Pancreas (tissue), 10 donors: ENCODE measurements at regions not wholly inside any gene's neighbourhood (a gene's known extent, or its start where the extent isn't known, plus 50 kb on each side); places are given as distances from the start of the nearest gene placed in this dataset.

Source experiments
- ATAC-seq, 4 donors: fragments of 200-7000 bp; cut with Tn5 transposase; one replicate each; pipeline versions ENCODE4 v1.8.0 to v1.9.1; 2020; ENCODE audit warnings: mild to moderate bottlenecking in 4 of 4, moderate library complexity in 4 of 4
- DNase-seq, 6 donors: peaks; one replicate each; pipeline ENCODE4 v3.0.0-alpha.2; 2020
- FAIRE-seq: peaks from 2 replicates; lab custom pipeline; 2012; peaks lifted over from hg19 to GRCh38; lab: Jason Lieb, UNC
- H3K27ac ChIP-seq, 4 donors: fragments of 200-600 bp; sonication (generic); 1 replicate in 3 of 4; 2 replicates in 1 of 4; pipeline versions ENCODE4 v1.5.0 to v1.8.0; 2020
- H3K27me3 ChIP-seq, 4 donors: fragments of 200-600 bp; one replicate each; pipeline ENCODE4 v1.8.0; 2021
- H3K36me3 ChIP-seq, 3 donors: fragments of 200-600 bp; sonication (generic) in 1 of 3; one replicate each; pipeline versions ENCODE4 v1.5.0 to v1.8.0; 2020 to 2021
- H3K4me1 ChIP-seq, 3 donors: fragments of 200-600 bp; one replicate each; pipeline ENCODE4 v1.8.0; 2021
- H3K4me3 ChIP-seq, 4 donors: fragments of 200-600 bp; sonication (generic) in 2 of 4; one replicate each; pipeline versions ENCODE4 v1.5.0 to v1.8.0; 2020 to 2021
- H3K9me3 ChIP-seq, 4 donors: fragments of 200-600 bp; one replicate each; pipeline ENCODE4 v1.8.0; 2021
- WGBS, 2 donors: extraction: QIAGEN DNeasy Blood & Tissue Kit; methylation state at CpG; one replicate each; pipeline ENCODE4 v1.1.7; 2013; 5-methylcytosine and 5-hydroxymethylcytosine counted together
- intact Hi-C, 3 donors: fragments of 100-400 bp; cut with DNase I; formaldehyde crosslinking; loops; one replicate each; pipeline versions ENCODE4 v1.11.1 to v1.14.2; 2022
- TF ChIP-seq, protein P1 (sequence below), 4 donors: fragments of 200-600 bp; sonication (generic) in 3 of 4; IDR thresholded peaks; one replicate each; pipeline versions ENCODE4 v1.5.0 to v1.8.0; 2021; ENCODE audit warnings: antibody characterized with exemption in 4 of 4
- donor health status: healthy with polysubstance abuse.
- donor health status: DM: no; HTN: no; CAD: no; lungs with moderate emphysema.
- donor health status: DM: no; HTN: no; CAD: no.
- donor health status: control.
- donor health status: control.
- donor health status: Bipolar disorder and iron deficiency.
- donor health status: DM: yes; HTN: yes; CAD: no.
- donor health status: DM: no; HTN: no; CAD: no.
- donor health status: DM: no; HTN: no; CAD: no.
- donor health status: DM: yes; HTN: yes; CAD: no.

DNA sequence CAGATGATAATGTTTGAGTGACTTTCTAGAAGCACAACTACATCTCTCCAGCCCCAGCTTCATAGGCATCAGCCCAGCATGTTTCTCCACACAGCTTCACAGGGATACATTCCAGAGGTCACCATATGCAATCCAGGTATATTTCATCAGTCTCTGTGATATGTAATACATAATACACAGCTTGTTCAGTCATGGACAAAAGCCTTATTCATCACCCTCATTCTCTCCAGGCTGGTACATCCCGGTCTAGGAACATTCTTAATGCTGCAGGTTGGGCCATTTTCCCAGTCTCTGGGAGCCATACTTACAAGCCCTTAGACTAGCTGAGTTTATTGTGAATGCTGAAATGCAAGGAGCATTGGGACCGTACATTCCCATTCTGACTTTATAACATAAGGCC is 169.4 kb downstream of the TMEM200A start:
- ATAC-seq (no peak), DNase-seq (no peak), FAIRE-seq (no peak)
- TF ChIP-seq, protein P1, sequence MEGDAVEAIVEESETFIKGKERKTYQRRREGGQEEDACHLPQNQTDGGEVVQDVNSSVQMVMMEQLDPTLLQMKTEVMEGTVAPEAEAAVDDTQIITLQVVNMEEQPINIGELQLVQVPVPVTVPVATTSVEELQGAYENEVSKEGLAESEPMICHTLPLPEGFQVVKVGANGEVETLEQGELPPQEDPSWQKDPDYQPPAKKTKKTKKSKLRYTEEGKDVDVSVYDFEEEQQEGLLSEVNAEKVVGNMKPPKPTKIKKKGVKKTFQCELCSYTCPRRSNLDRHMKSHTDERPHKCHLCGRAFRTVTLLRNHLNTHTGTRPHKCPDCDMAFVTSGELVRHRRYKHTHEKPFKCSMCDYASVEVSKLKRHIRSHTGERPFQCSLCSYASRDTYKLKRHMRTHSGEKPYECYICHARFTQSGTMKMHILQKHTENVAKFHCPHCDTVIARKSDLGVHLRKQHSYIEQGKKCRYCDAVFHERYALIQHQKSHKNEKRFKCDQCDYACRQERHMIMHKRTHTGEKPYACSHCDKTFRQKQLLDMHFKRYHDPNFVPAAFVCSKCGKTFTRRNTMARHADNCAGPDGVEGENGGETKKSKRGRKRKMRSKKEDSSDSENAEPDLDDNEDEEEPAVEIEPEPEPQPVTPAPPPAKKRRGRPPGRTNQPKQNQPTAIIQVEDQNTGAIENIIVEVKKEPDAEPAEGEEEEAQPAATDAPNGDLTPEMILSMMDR (IDR thresholded peaks at IDR 0.05) = no peak
- 70 to 76% methylated on average over 2 of the region's 2 CpGs for WGBS, 2 donors
- Histone ChIP-seq H3K27me3 (no peaks in the 10 kb centered on the region), H3K27ac (no peak overlapping the region), H3K36me3 (no peaks in the 10 kb centered on the region), H3K9me3 (no peaks in the 10 kb centered on the region), H3K4me3 (no peak overlapping the region), H3K4me1 (no peaks in the 10 kb centered on the region)
- intact Hi-C loops = no loop called here

DNA sequence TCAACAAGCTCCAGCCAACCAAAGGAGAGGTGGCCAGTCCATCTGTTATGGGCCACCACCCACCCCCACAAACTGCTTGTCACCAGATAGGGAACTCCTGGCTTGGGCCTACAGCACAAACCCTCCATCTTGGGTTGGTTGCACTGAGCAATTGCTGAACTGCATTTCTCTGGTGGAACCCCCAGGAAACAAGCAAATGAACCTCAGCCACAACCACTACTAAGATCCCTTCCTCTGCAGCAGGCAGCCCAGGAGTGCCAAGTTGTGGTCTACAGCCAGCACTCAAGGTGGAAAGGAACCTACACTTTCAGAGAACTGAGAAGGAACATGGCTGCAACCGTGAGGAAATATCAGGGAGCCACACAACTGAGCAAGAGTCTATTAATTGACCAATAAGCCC is 171.6 kb downstream of the TMEM200A start:
- no peak overlapping the region for H3K4me3 ChIP-seq
- H3K27ac ChIP-seq = no peak overlapping the region
- H3K36me3 ChIP-seq = no peaks in the 10 kb centered on the region
- FAIRE-seq (no peak), DNase-seq (no peak), ATAC-seq (no peak)
- H3K27me3 ChIP-seq = no peaks in the 10 kb centered on the region
- intact Hi-C loops = no loop called here
- no peaks in the 10 kb centered on the region for H3K9me3 ChIP-seq
- TF ChIP-seq, protein P1 (IDR thresholded peaks at IDR 0.05) = no peak
- H3K4me1 ChIP-seq = no peaks in the 10 kb centered on the region
- 57 to 89% methylated on average over 1 of the region's 1 CpG for WGBS, 2 donors

DNA sequence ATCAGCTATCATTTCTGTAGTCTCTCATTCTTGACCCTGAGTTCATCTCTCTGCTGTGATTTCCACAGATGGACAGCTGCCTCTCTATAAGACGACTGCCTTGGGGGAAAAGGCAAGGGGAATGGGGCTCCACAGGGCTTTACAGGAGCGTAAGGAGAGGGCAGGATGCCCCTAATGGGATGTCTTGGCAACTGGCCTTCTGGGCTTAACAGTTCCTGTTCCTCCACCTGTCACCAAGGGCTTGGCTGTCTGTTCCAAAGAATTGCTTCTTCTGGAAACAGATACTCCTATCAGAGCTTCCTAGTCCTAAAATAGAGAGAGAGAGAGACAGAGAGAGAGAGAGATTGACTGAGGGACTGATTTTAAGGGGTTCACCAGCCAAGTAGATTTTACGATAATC is 181.9 kb downstream of the TMEM200A start:
- H3K27ac ChIP-seq = no peak overlapping the region
- ATAC-seq (no peak), FAIRE-seq (no peak), DNase-seq (no peak)
- H3K4me3 ChIP-seq = no peak overlapping the region
- H3K36me3 ChIP-seq = no peaks in the 10 kb centered on the region
- no peaks in the 10 kb centered on the region for H3K9me3 ChIP-seq
- no peaks in the 10 kb centered on the region for H3K4me1 ChIP-seq
- 35 to 53% methylated on average over 3 of the region's 3 CpGs for WGBS, 2 donors
- intact Hi-C loops = no loop called here
- TF ChIP-seq, protein P1 (IDR thresholded peaks at IDR 0.05) = no peak
- no peaks in the 10 kb centered on the region for H3K27me3 ChIP-seq

DNA sequence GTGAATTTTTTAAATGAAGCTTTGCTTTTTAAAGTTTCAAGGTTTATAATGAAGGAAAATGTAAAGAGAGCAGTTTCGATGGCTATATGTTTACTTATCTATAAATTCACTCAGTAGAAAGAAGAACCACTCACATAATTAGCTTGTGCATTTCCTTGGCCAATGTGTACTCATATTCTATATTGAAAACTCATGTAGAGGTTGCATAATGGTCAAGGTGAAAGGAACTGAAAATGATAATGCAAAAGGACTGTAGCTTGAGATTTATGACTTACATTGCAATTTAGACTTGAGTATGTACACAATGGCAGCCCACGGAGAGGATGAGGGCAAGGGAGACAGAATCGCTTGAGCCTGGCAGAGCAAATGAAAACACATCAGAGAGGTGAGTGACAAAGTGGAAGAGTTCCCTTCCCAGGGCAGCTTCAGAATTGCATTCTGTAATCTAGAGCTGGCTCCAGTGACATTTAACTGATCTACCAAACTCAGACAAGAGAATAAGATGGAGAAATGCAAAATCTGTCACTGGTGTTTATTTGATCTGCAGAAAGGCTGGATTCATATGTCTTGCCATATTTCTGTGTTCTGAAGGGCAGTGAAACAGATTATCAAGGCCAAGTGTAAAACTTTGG is 191.8 kb downstream of the TMEM200A start:
- intact Hi-C loops = no loop called here
- H3K27ac ChIP-seq = no peak overlapping the region
- H3K4me3 ChIP-seq = no peak overlapping the region
- WGBS, 2 donors = 48 to 56% methylated on average over 3 of the region's 3 CpGs
- TF ChIP-seq, protein P1 (IDR thresholded peaks at IDR 0.05) = no peak
- no peaks in the 10 kb centered on the region for H3K9me3 ChIP-seq
- no peaks in the 10 kb centered on the region for H3K27me3 ChIP-seq
- DNase-seq (no peak), ATAC-seq (no peak), FAIRE-seq (no peak)
- H3K4me1 ChIP-seq = no peaks in the 10 kb centered on the region
- no peaks in the 10 kb centered on the region for H3K36me3 ChIP-seq

DNA sequence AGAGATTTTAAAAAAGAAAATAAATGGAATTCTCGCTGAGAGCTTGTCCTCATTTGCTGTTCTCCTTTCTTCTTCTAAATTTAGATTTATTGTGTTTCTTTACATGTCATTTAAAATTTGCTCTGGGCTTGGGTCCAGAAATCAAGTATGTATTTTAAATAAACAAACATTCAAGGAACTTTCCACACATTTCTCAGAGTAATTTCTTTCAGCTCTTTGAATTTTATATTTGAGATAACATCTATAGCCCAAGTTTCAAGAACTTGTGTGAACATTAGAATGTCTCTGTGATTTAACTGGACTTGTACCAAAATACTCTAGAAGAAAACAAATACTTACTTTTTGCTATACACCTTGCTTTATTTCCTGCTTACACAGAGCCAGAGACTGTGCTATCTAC is 192.3 kb downstream of the TMEM200A start:
- H3K4me1 ChIP-seq = no peaks in the 10 kb centered on the region
- FAIRE-seq (no peak), ATAC-seq (no peak), DNase-seq (no peak)
- TF ChIP-seq, protein P1 (IDR thresholded peaks at IDR 0.05) = no peak
- H3K27me3 ChIP-seq = no peaks in the 10 kb centered on the region
- H3K36me3 ChIP-seq = no peaks in the 10 kb centered on the region
- intact Hi-C loops = no loop called here
- no peak overlapping the region for H3K4me3 ChIP-seq
- WGBS, 2 donors = 61% methylated on average over 1 of the region's 1 CpG
- no peaks in the 10 kb centered on the region for H3K9me3 ChIP-seq
- H3K27ac ChIP-seq = no peak overlapping the region
